ENCODE measurements at regions not wholly inside any gene's neighbourhood (a gene's known extent, or its start where the extent isn't known, plus 50 kb on each side); places are given as distances from the start of the nearest gene placed in this dataset.
A peak's percentile ranks its signal among the peaks of the same experiment; 100 is the strongest.

- intact Hi-C loops (cut with micrococcal nuclease) (no loop called here), dilution Hi-C loops (cut with MboI; ENCODE audit: extremely low pct_ligation_motif_present, low sequenced_read_pairs) (no loop called here)
- Histone ChIP-seq H3K9me1 (replicated peaks; ENCODE audit: control insufficient read depth, extremely low read depth, insufficient read depth, low read length) (no peaks in the 10 kb centered on the region), H3K27me3 (ENCODE audit: control insufficient read depth in 2 of 2, insufficient read depth in 2 of 2, low read length in 2 of 2) (no peaks in the 10 kb centered on the region), H3K9ac (replicated peaks; ENCODE audit: extremely low read depth, insufficient read depth, low read length) (no peak overlapping the region), H3K4me2 (ENCODE audit: insufficient read depth, low read length) (no peak overlapping the region), H3K79me2 (ENCODE audit: control insufficient read depth, insufficient read depth, low read length) (no peaks in the 10 kb centered on the region), H2AFZ (ENCODE audit: low read depth, low read length) (no peak overlapping the region), H3K4me3 (replicated peaks in 1 of 3; ENCODE audit: insufficient read depth in 1 of 3, low read depth in 1 of 3, low read length in 3 of 3) (no peak overlapping the region), H3K4me1 (ENCODE audit: control insufficient read depth, extremely low read depth, insufficient read depth, low read length) (no peaks in the 10 kb centered on the region), H4K20me1 (replicated peaks; ENCODE audit: control insufficient read depth, extremely low read depth, insufficient read depth, low read length) (no peaks in the 10 kb centered on the region), H3K36me3 (ENCODE audit: control insufficient read depth in 2 of 2, extremely low read depth in 1 of 2, insufficient read depth in 2 of 2, low read length in 2 of 2) (no peaks in the 10 kb centered on the region), H3K27ac (ENCODE audit: insufficient read depth, low read depth, low read length) (no peak overlapping the region), H3K9me3 (replicated peaks; ENCODE audit: control insufficient read depth, insufficient read depth, low read length) (no peaks in the 10 kb centered on the region)
- CTCF ChIA-PET = interaction anchor here (1.0 to 1.1 kb wide), 3 partner anchors 12 to 418 kb away, joined by 3 to 5 read pairs (median 3); no protein-coding TSS in a partner anchor
- TF ChIP-seq CTCF (IDR thresholded peaks at IDR 0.05; ENCODE audit: extremely low read depth in 1 of 2, insufficient read depth in 1 of 2, low read depth in 1 of 2, low read length in 2 of 2) = peak in 1 of 2 donors; percentile 30
- TF ChIP-seq EZH2 (IDR thresholded peaks at IDR 0.05; ENCODE audit: borderline replicate concordance, low read depth, low read length, severe bottlenecking) = no peak
- POLR2A ChIA-PET = interaction anchor here (0.6 kb wide), 1 partner anchor 580 kb away, joined by 4 read pairs; no protein-coding TSS in a partner anchor
- FAIRE-seq (peak; percentile 21), DNase-seq (ENCODE audit: low read depth, low spot score) (peak; percentile 25)
- BruUV-seq (replicated peaks) = no TSS peak
Observed at GRCh38 chr18:32576296-32576916, 105.7 kb upstream of the GAREM1 start.

- no peaks in the 10 kb centered on the region for H3K36me3 ChIP-seq (ENCODE audit: control insufficient read depth in 2 of 2, extremely low read depth in 1 of 2, insufficient read depth in 2 of 2, low read length in 2 of 2)
- H3K79me2 ChIP-seq (ENCODE audit: control insufficient read depth, insufficient read depth, low read length) = no peaks in the 10 kb centered on the region
- no peak for DNase-seq (ENCODE audit: low read depth, low spot score)
- H3K4me2 ChIP-seq (ENCODE audit: insufficient read depth, low read length) = no peak overlapping the region
- no peaks in the 10 kb centered on the region for H4K20me1 ChIP-seq (replicated peaks; ENCODE audit: control insufficient read depth, extremely low read depth, insufficient read depth, low read length)
- no peaks in the 10 kb centered on the region for H3K9me3 ChIP-seq (replicated peaks; ENCODE audit: control insufficient read depth, insufficient read depth, low read length)
- CTCF ChIA-PET = interaction anchor here (1.0 kb wide), 1 partner anchor 18 kb away, joined by 3 read pairs; no protein-coding TSS in a partner anchor
- POLR2A ChIA-PET = no interaction called here
- H3K9me1 ChIP-seq (replicated peaks; ENCODE audit: control insufficient read depth, extremely low read depth, insufficient read depth, low read length) = no peaks in the 10 kb centered on the region
- intact Hi-C loops (cut with micrococcal nuclease) (no loop called here), dilution Hi-C loops (cut with MboI; ENCODE audit: extremely low pct_ligation_motif_present, low sequenced_read_pairs) (no loop called here)
- no peak overlapping the region for H3K9ac ChIP-seq (replicated peaks; ENCODE audit: extremely low read depth, insufficient read depth, low read length)
- H2AFZ ChIP-seq (ENCODE audit: low read depth, low read length) = no peak overlapping the region
- H3K27ac ChIP-seq (ENCODE audit: insufficient read depth, low read depth, low read length) = no peak overlapping the region
- no peaks in the 10 kb centered on the region for H3K27me3 ChIP-seq (ENCODE audit: control insufficient read depth in 2 of 2, insufficient read depth in 2 of 2, low read length in 2 of 2)
- no peak overlapping the region for H3K4me3 ChIP-seq (replicated peaks in 1 of 3; ENCODE audit: insufficient read depth in 1 of 3, low read depth in 1 of 3, low read length in 3 of 3)
- FAIRE-seq = no peak
- no peak for TF ChIP-seq FOS (IDR thresholded peaks at IDR 0.05; ENCODE audit: borderline replicate concordance, insufficient read depth, low read length)
- no peak for TF ChIP-seq POLR2AphosphoS5 (IDR thresholded peaks at IDR 0.05; ENCODE audit: insufficient read depth, low read depth, low read length)
- no peak for TF ChIP-seq CTCF (IDR thresholded peaks at IDR 0.05; ENCODE audit: extremely low read depth in 1 of 2, insufficient read depth in 1 of 2, low read depth in 1 of 2, low read length in 2 of 2)
- TF ChIP-seq GATA2 (IDR thresholded peaks at IDR 0.05; ENCODE audit: insufficient read depth, insufficient read length, low read depth, low read length) = no peak
- TF ChIP-seq EZH2 (IDR thresholded peaks at IDR 0.05; ENCODE audit: borderline replicate concordance, low read depth, low read length, severe bottlenecking) = no peak
- no peak for TF ChIP-seq POLR2A (IDR thresholded peaks at IDR 0.05; ENCODE audit: low read depth, low read length)
- TF ChIP-seq MYC (IDR thresholded peaks at IDR 0.05; ENCODE audit: low read depth, low read length) = no peak
- no TSS peak for BruUV-seq (replicated peaks)
- no peaks in the 10 kb centered on the region for H3K4me1 ChIP-seq (ENCODE audit: control insufficient read depth, extremely low read depth, insufficient read depth, low read length)
Observed at GRCh38 chr18:32566960-32567359, 96.3 kb upstream of the GAREM1 start.

All from endothelial cell of umbilical vein (primary cell).